Thyroid gland (tissue), 4 donors: ENCODE measurements at regions not wholly inside any gene's neighbourhood (a gene's known extent, or its start where the extent isn't known, plus 50 kb on each side); places are given as distances from the start of the nearest gene placed in this dataset.

ENCODE experiments used
- CTCF ChIP-seq, 6 experiments: fragments of 200-600 bp in 3 of 6; fragments of 450-650 bp in 3 of 6; sonication (generic) in 3 of 6; IDR thresholded peaks; one replicate each; pipeline ENCODE4 v1.5.1; 2016 to 2019; ENCODE audit warnings: antibody characterized with exemption in 6 of 6, mild to moderate bottlenecking in 2 of 6, inconsistent platforms in 1 of 6, moderate library complexity in 1 of 6
- POLR2A ChIP-seq, 2 donors: fragments of 450-650 bp; IDR thresholded peaks; one replicate each; pipeline ENCODE4 v1.6.1; 2017; ENCODE audit warnings: antibody characterized with exemption in 2 of 2, mild to moderate bottlenecking in 2 of 2, moderate library complexity in 1 of 2

- TF ChIP-seq POLR2A (IDR thresholded peaks at IDR 0.05), result no peak
- TF ChIP-seq CTCF (IDR thresholded peaks at IDR 0.05), result no peak
These were observed 74.1 kb upstream of the GOLGA8B start for GRCh38 chr15:34657469-34658127.
